GM10266 (cell line): ENCODE measurements at regions not wholly inside any gene's neighbourhood (a gene's known extent, or its start where the extent isn't known, plus 50 kb on each side); places are given as distances from the start of the nearest gene placed in this dataset.
"Not testable (repeated sequence)": the region's sequence is repeated elsewhere in the genome, so short reads cannot be mapped to it uniquely, and the experiment has no call there.

Experiments used
- DNase-seq: peaks from one replicate; pipeline ENCODE4 v3.0.0; 2012; ENCODE audit errors: extremely low spot score
- CTCF ChIP-seq: IDR thresholded peaks from 2 replicates; pipeline ENCODE4 v1.5.1; 2012; ENCODE audit warnings: mild to moderate bottlenecking, low read depth; ENCODE audit not compliant: control insufficient read depth, insufficient read depth; ENCODE audit errors: missing control alignments

GRCh38 chr3:176041812-176042211, 1155.5 kb downstream of the TBL1XR1 start:
- TF ChIP-seq CTCF, result no peak
- no peak for DNase-seq

GRCh38 chr3:176041185-176041584, 1156.1 kb downstream of the TBL1XR1 start:
- no peak for DNase-seq
- no peak for TF ChIP-seq CTCF

DNA sequence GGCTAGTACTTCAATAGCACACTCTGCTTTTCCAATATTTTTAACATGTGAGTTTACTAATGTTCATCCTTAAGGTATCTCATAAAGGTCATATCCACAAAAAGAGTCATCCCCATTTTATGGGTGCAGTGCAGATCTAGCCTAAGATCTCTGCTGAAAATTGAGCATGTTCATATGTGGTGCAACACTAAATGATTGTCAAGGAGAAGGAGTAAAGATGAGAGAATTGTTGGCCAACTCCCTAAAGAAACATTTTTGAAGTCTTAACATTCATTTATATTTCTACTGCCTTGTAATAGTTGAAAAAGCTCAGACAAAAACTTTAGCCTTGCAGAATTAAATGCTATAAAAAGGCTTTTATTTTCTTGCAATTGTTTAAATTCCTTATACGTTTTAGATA, 1159.6 kb downstream of the TBL1XR1 start:
- no peak for TF ChIP-seq CTCF
- DNase-seq, result no peak

- TF ChIP-seq CTCF, result no peak
Measured at GRCh38 chr3:176032043-176032442, 1165.2 kb downstream of the TBL1XR1 start.

GRCh38 chr3:176016203-176016602, 1157.1 kb downstream of the NAALADL2 start:
- DNase-seq, result not testable (repeated sequence)

More at GRCh38 chr3:176032043-176032442, 1165.2 kb downstream of the TBL1XR1 start:
- no peak for DNase-seq

DNA sequence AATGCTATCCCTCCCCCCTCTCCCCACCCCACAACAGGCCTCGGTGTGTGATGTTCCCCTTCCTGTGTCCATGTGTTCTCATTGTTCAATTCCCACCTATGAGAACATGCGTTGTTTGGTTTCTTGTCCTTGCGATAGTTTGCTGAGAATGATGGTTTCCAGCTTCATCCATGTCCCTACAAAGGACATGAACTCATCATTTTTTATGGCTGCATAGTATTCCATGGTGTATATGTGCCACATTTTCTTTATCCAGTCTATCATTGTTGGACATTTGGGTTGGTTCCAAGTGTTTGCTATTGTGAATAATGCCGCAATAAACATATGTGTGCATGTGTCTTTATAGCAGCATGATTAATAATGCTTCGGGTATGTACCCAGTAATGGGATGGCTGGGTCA, 1156.1 kb downstream of the NAALADL2 start:
- not testable (repeated sequence) for DNase-seq

GRCh38 chr3:176009256-176009655, 1150.1 kb downstream of the NAALADL2 start:
- no peak for TF ChIP-seq CTCF
- DNase-seq, result no peak

DNA sequence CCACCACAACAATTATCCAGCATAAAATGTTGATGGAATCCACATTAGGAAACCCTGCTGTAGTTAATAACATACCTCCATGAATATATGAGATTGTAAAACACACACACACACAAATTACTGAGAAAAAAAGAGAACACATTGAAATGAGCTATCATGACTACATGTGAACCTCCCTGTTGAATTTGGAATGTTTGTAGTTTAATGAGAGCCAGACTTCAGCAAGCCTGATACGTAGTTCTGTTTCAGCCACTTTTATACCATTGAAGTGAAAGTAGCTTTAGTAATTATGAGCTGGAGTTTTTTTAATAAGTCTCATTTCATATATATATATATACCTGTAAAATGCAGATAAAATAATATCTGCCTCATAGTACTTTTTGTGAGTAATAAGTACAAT, 1146.4 kb downstream of the NAALADL2 start:
- no peak for DNase-seq
- TF ChIP-seq CTCF, result no peak
